Right renal cortex interstitium (tissue), 3 donors: ENCODE measurements at regions not wholly inside any gene's neighbourhood (a gene's known extent, or its start where the extent isn't known, plus 50 kb on each side); places are given as distances from the start of the nearest gene placed in this dataset.

Experiments used
- DNase-seq, 3 donors: peaks; one replicate each; pipeline ENCODE4 v3.0.0-alpha.2; 2013; ENCODE audit warnings: low read depth in 3 of 3, low spot score in 2 of 3

GRCh38 chr15:70451821-70452653 is 311.3 kb downstream of the UACA start:
- DNase-seq, result no peak

GRCh38 chr15:70450142-70450443 is 313.3 kb downstream of the UACA start:
- no peak for DNase-seq

- DNase-seq, result no peak
These were observed 313.8 kb downstream of the UACA start for GRCh38 chr15:70449311-70450141.

- no peak for DNase-seq
These were observed 315.2 kb downstream of the UACA start for GRCh38 chr15:70447928-70448698.

- DNase-seq, result no peak
These were observed 315.8 kb downstream of the UACA start for GRCh38 chr15:70447521-70447920.

- no peak for DNase-seq
These were observed 316.3 kb downstream of the UACA start for GRCh38 chr15:70447081-70447480.

DNA sequence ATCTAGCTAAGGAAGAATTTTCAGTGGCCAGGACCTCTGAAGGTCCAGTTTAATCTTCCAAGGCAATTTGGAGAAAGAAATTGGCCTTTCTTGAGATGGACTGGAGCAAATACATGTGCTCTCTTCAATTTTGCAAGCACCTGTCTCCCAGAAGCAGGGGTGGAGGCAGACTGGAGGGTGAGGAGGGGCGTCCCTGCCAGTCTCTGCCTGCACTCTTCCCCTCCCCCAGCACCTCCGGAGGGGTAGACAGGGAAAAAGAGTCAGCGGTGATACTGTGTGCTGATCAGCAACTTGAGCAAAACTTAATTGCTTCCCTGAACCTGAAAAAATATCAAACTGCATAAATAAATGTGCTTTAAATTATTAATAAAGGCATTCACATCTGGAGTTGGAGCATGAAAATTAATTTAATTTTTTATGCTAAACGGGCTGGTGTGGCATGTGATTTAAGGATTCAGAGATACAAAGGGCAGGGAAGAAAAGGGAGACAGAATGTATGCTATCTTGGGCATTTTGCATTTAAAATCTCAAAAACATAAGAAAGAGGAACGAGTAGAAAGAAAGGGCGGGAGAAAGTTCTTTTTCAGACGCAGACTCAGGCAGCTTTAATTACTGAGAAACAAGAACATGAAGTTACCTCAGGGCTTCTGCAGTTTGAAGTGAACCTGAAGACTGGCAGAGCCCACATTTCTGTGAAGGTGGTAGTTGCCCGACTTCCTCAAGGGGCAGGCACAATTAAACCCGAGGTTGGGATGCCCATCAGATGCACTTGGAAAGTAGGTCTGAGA is 319.7 kb downstream of the UACA start:
- no peak for DNase-seq

DNA sequence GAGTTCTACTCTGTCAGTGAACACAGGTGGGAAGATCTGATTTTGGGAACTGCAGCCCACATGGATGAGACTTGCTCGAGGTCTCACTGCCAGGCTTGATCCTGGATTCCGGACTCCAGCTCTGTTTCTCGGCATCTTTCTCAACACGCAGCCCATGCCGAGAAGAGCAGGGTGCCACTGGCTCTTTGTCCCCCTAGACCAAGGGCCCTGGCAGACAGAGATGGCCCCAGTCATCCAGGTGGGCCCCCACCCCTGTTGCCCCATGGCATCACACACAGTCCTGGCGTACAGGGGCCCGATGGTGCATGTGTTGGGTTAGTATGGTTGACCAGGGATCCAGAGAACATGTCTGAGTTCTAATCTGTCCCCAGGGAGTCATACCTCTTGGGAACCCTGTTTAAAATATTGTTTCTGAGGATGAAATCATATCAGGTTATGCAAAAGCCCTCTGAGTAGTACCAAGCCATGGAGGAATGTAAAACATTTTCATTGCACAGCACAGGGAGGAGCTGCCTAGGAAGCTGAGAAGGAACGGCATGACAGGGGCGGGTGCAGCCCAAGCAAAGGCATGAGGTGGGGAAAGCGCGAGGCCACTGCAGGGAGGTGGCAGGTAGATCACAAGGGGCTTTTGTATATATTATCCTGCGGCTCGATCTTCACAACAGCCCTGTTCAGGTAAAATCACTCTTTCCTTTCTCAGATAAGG is 320.6 kb downstream of the UACA start:
- DNase-seq, result no peak

GRCh38 chr15:70442211-70442610 is 321.1 kb downstream of the UACA start:
- DNase-seq, result no peak

GRCh38 chr15:70440416-70441138 is 322.8 kb downstream of the UACA start:
- no peak for DNase-seq

DNA sequence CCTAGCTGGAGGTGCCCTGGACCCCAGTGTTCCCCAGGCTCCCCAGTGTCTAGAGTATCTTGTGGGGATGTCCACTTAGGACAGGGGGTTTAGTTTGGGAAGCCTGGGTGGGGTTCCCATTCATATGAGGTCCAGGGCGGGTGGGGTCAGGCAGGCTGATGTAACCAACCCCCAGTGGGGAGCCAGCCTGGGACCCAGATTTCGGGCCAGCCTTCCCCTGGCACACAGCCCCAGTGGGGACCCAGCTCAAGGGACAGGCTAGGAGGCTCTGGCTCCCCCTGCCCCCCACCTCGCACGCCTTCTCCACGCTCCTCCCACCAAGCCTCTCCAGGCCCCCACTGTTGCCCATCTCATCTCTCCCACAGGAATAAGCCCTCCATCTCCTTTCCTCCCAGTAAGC is 323.5 kb downstream of the UACA start:
- no peak for DNase-seq

DNA sequence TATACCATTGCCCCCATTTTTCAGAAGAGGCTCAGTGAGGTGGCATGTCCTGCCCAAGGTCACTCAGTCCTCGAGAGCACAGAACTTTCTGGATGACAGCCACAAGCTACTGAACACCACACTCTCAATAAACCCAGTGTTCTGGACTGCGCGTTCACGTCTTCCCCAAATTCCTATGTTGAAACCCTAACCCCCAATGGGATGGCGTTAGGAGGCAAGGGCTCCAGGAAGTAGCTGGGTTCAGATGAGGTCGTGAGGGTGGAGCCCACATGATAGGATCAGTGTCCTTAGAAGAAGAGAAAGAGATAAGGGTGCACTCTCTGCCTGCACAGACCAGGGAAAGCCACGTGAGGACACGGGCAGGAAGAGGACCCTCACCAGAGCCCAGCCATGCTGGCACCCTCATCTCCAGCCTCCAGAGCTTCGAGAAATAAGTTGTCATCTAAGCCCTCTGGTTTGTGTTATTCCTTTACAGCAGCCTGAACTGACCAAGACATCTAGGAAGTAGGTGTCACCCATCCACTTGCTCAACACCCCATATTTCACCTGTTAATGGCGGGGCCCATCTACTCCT is 324.0 kb downstream of the UACA start:
- no peak for DNase-seq

- no peak for DNase-seq
These were observed 324.6 kb downstream of the UACA start for GRCh38 chr15:70438776-70439175.

- no peak for DNase-seq
These were observed 325.4 kb downstream of the UACA start for GRCh38 chr15:70437882-70438451.

- no peak for DNase-seq
These were observed 326.3 kb downstream of the UACA start for GRCh38 chr15:70437089-70437488.

GRCh38 chr15:70436428-70436827 is 326.9 kb downstream of the UACA start:
- no peak for DNase-seq

GRCh38 chr15:70435872-70436271 is 327.5 kb downstream of the UACA start:
- no peak for DNase-seq

GRCh38 chr15:70435369-70435768 is 328.0 kb downstream of the UACA start:
- DNase-seq, result no peak
